Glomerular visceral epithelial cell (primary cell): ENCODE measurements at regions not wholly inside any gene's neighbourhood (a gene's known extent, or its start where the extent isn't known, plus 50 kb on each side); places are given as distances from the start of the nearest gene placed in this dataset.

Experiments used
- DNase-seq: peaks from one replicate; pipeline ENCODE4 v3.0.0-alpha.2; 2016; ENCODE audit errors: extremely low spot score

DNA sequence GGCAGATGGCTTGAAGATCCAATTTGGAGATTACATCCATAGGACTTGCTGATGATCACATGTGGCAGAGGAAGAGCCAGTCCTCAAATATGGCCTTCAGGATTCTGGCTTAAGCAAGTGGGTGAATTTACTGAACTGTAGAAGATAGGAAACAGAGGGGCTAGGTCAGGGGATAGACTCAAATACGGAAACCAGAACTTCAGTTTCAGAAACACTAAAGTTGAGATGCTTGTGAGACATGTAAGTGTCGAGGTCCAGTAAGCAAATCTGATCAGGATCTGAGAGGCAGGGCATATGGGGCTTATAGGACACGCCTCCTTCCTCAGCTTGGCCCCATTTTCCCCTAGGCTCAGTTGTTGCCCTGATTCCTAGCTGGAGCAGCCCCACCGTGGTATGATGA is 107.7 kb downstream of the LBH start:
- DNase-seq: no peak

- DNase-seq: no peak
These were observed 105.4 kb upstream of the LCLAT1 start for GRCh38 chr2:30341500-30342267.

DNA sequence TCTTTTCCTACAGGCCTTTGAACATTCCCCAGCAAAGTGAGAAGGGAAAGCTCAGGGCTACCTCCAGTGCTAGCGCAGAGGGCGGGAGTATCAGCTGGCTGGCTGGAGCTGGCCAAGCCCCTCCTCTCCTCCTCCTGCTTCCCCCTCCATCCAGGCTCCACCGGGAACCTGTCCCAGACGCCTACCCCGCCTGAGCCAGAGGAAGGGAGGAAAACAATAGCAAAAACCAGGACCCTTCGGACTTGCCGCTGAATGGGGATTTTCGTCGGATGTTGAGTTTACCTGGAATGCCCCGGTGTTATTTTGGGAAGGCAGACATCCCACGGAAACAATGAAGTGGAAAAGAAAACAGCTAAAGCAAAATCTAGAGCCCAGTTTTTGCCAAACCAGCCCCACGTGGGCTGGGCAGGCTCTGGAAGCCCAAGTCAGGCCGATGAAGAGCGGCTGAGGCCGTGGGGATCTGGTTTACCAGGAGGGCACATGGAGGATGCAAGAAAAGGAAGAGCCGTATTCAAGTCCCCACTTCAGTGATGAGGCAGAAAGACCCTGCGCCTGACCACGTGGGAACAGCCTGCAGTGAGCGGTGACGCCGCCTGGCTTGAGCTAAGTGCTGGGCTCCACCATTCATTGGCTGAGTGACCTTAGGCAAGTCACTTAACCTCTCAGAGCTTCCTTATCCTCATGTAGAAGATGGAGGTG is 100.4 kb upstream of the LCLAT1 start:
- no peak for DNase-seq

DNA sequence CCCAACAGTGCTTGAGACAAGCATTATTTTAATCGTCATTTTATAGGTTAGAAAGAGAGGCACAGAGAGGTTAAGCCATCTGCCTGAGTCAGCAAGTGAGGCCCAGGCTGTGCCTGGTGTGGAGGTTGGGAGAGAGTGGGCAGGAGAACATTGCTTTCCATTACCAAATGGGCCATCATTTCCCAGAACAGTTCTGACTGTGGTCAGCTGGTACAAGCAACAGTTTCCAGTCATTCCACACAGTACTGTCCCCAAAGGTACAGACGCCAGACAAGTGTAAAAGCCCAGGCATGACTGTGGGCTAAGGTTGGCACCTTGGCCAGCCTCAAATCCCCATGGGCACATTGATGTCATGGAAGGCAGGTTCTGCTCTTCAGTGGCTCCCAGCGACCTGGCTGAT is 98.2 kb upstream of the LCLAT1 start:
- no peak for DNase-seq

- DNase-seq: no peak
These were observed 97.4 kb upstream of the LCLAT1 start for GRCh38 chr2:30349691-30350090.

DNA sequence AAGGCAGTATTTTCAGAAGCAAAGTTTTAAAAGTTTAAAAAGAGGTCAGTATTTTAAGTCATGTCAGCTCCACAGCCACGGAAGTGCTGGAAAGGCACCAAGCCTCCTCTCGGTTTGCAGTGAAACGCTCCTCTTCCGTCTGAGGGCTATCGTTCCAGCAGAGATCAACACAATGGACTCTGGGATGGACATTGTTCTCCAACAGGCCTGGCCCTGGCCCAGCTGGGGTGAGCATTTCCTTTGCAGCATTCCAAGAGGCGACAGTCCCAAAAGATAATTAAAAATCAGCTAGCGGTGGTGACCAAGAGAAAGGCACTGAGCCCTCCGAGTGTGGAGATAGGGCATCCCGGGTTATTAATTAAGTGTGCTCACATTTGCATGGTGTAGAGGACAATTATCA is 95.9 kb upstream of the LCLAT1 start:
- DNase-seq: no peak

DNA sequence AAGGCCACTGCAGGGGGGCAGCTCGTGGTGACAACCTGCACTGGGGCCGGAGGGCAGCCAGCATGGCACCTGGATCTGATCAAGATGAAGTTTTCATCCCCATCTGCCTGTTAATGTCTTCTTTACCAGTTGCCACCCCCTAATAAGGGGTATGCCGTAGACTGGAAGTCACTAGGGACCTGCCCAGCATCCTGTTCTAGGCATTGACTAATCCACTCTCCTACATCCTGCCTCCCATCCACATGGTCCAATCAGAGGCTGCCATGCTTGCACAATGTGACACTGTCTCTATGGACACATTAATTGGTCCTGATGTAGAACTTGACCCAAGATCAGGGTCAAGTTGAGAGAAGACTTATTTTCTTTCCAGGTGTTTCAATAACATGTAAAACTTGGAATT is 95.1 kb upstream of the LCLAT1 start:
- DNase-seq: no peak

DNA sequence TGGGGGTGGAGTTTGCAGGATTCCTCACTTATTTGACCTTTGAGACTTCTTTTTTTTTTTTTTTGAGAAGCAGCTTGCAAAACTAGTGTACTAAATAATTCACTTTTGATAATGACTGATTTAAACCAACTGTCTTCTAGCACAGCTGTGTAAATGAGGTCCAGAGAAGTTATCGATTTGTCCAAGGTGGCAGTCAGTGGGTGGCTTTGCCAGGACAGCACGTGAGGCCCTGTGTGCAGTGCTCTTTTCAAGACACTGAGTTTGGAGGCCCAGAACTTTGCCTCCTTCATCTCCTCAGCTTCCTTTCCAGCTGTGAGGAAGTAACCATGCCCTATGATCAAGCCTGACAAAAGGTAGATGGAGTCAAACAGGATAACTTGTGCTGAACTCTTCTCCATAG is 92.9 kb upstream of the LCLAT1 start:
- no peak for DNase-seq

- DNase-seq: no peak
These were observed 92.4 kb upstream of the LCLAT1 start for GRCh38 chr2:30354621-30355020.

GRCh38 chr2:30355306-30355705 is 91.7 kb upstream of the LCLAT1 start:
- DNase-seq: no peak

GRCh38 chr2:30356071-30356470 is 91.0 kb upstream of the LCLAT1 start:
- no peak for DNase-seq

DNA sequence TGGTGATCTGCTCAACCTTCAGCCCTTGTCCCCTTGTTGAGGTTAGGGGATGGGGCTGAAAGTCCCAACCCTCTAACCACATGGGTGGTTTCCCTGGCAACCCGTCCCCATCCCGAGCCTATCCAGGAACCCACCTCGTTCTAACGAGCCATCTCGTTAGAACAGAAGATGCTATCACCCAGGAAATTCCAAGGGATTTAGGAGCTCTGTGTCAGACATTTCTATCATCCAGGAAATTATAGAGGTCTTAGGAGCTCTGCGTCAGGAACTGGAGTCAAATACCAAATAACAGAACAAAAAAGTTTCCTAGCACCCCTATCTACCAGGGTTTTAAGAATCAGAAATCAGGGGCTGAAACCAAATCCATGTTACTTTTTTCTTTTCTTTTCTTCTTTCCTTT is 90.3 kb upstream of the LCLAT1 start:
- no peak for DNase-seq

GRCh38 chr2:30358351-30358750 is 88.7 kb upstream of the LCLAT1 start:
- no peak for DNase-seq

DNA sequence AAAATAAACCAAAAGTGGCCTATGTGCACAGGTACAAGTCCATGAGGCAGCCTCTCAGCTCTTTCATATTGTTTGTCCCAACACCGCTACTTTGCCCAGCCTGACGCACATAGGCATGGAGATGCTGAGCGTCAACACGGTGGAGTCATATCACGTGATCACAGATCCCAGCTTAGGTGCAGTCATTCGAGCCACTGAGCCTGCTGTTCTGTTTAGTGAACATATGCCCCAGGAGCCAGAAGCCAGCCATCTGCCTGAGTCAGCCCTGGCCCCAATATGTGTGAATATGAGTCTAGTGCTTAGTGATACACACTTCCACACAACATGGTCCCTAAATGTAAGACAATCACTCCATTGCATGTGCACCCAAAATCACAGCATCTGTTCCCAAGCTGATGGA is 88.2 kb upstream of the LCLAT1 start:
- no peak for DNase-seq

- no peak for DNase-seq
These were observed 87.3 kb upstream of the LCLAT1 start for GRCh38 chr2:30359644-30360167.

GRCh38 chr2:30361751-30362394 is 85.2 kb upstream of the LCLAT1 start:
- DNase-seq: peak; percentile 82

DNA sequence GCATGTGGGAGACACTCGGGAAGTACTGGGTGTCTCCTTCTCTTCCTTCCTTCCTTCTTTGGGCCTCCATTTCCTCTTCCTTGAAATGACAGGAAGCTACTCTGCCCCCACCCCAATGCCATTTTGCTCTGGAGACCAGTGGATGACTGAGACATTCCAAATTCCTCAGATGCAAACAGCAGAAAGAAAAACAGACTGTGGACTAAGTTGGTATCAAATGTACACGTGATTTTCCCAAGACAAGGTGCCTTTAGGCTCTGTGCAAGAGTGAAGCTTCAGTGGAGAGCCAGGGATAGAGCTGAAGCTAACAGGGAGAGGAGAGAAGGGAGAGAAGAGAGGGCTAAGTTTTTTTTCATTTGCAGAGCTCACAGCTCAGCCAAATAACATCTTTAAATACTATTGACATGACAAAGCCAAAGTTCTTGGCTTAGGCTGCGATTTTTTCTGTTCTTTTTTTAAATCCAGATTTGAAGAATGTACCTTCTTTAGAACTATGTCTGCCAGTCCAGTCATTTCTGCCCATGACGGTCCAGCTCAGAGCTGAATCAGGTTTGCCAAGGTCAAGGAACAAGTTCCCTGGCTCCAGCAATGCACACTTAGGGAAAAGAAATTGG is 84.5 kb upstream of the LCLAT1 start:
- DNase-seq: peak; percentile 92

- no peak for DNase-seq
These were observed 83.6 kb upstream of the LCLAT1 start for GRCh38 chr2:30363406-30363805.

GRCh38 chr2:30365201-30365600 is 81.8 kb upstream of the LCLAT1 start:
- no peak for DNase-seq

- peak; percentile 46 for DNase-seq
These were observed 80.8 kb upstream of the LCLAT1 start for GRCh38 chr2:30366199-30366691.

DNA sequence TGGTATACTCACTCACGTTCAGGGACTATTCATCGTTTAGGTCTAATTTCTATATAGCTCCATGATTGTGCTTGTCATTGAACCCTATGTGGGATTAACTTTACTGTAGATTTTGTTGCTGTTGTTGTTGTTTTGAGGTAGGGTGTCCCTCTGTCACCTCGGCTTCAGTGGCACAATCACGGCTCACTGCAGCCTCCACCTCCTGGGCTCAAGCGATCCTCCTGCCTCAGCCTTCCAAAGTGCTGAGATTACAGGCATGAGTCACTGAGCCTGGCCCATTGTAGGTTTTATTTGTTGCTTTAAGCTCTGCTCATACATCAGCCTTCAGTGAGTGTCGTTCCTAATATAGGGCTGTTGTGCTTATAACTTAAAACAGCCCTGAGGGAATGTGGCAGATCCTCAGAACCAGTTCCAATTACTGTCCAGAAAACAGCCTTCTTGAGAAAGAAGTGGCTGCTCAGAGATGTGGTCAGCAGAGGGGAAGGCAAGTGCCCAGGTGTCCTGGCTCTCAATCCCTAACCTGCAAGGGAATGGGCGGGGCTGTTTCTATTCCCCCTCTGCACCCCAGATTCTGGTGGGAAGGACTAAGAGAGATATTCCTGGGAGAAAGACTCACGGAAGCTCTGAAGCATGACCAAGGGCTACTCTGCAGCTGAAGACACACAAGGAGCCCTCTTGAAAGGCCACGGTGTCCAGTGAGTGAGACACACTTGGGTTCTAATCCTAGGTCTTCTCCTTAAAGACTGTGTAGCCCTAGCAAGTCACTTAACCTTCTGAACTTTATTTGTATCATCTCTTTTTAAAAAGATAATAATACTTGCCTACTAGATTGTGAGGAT is 79.6 kb upstream of the LCLAT1 start:
- DNase-seq: no peak
